ENCODE measurements at regions not wholly inside any gene's neighbourhood (a gene's known extent, or its start where the extent isn't known, plus 50 kb on each side); places are given as distances from the start of the nearest gene placed in this dataset.

DNA sequence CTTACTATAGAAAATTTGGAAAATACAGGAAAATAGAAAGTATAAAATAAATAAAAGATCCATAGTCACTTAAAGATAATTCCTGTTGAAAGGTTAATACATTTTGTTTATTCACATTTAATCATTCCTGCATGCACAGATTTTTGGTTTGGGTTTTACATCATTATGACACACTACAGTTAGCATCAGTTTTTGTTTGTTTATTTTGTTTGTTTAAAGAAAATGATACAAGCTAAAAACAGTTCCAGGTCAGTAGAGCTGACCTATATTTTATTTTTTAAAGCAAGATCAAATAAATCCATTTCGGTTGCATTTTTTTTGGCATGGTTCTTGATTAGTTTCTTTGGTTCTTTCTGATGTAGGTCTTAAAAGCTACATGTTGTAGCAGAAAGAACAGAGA lies 68.8 kb upstream of the CCDC91 start:
- no peak for TF ChIP-seq CTCF (IDR thresholded peaks at IDR 0.05)
- no peak for TF ChIP-seq POLR2AphosphoS5 (IDR thresholded peaks at IDR 0.05)
